Trophoblast cell (in vitro differentiated cells and primary cell): ENCODE measurements at regions not wholly inside any gene's neighbourhood (a gene's known extent, or its start where the extent isn't known, plus 50 kb on each side); places are given as distances from the start of the nearest gene placed in this dataset.

ENCODE experiments used
- DNase-seq, 2 donors: peaks; one replicate each; pipeline ENCODE4 v3.0.0-alpha.2; 2016
- H2AFZ ChIP-seq: 2 replicates; pipeline ENCODE4 v1.6.1; 2013; ENCODE audit warnings: low read length, moderate library complexity, mild to moderate bottlenecking; ENCODE audit not compliant: insufficient read depth, poor library complexity
- H2AK5ac ChIP-seq: 2 replicates; pipeline ENCODE4 v1.6.1; 2013; ENCODE audit warnings: mild to moderate bottlenecking, low read length
- H2BK120ac ChIP-seq: 2 replicates; pipeline ENCODE4 v1.6.1; 2013; ENCODE audit warnings: low read length, mild to moderate bottlenecking, moderate library complexity; ENCODE audit not compliant: insufficient read depth, poor library complexity
- H2BK12ac ChIP-seq: 2 replicates; pipeline ENCODE4 v1.6.1; 2013; ENCODE audit warnings: mild to moderate bottlenecking, low read length, moderate library complexity
- H2BK5ac ChIP-seq: 2 replicates; pipeline ENCODE4 v1.6.1; 2013; ENCODE audit warnings: low read length, low read depth, moderate library complexity, mild to moderate bottlenecking; ENCODE audit not compliant: poor library complexity
- H3K14ac ChIP-seq: 2 replicates; pipeline ENCODE4 v1.6.1; 2013; ENCODE audit warnings: mild to moderate bottlenecking, low read length
- H3K18ac ChIP-seq: 2 replicates; pipeline ENCODE4 v1.6.1; 2013; ENCODE audit warnings: mild to moderate bottlenecking, low read length
- H3K23ac ChIP-seq: 2 replicates; pipeline ENCODE4 v1.6.1; 2013; ENCODE audit warnings: low read length
- H3K27ac ChIP-seq: 2 replicates; pipeline ENCODE4 v1.5.1; 2013; ENCODE audit warnings: low read depth, mild to moderate bottlenecking, inconsistent platforms, low read length, moderate library complexity
- H3K27me3 ChIP-seq: 2 replicates; pipeline ENCODE4 v1.6.1; 2013; ENCODE audit warnings: inconsistent platforms, mild to moderate bottlenecking, low read length, moderate library complexity; ENCODE audit not compliant: insufficient read depth
- H3K36me3 ChIP-seq, 2 experiments: 1 replicate in 1 of 2; 2 replicates in 1 of 2; pipeline ENCODE4 v1.6.1; 2013; ENCODE audit warnings: low read length in 2 of 2, mild to moderate bottlenecking in 2 of 2, moderate library complexity in 1 of 2; ENCODE audit not compliant: insufficient read depth in 2 of 2, control insufficient read depth in 1 of 2
- H3K4ac ChIP-seq: 2 replicates; pipeline ENCODE4 v1.6.1; 2013; ENCODE audit warnings: low read depth, mild to moderate bottlenecking, low read length, moderate library complexity
- H3K4me1 ChIP-seq, 2 experiments: 1 replicate in 1 of 2; 2 replicates in 1 of 2; pipeline ENCODE4 v1.6.1; 2013; ENCODE audit warnings: low read length in 2 of 2, mild to moderate bottlenecking in 2 of 2, moderate library complexity in 1 of 2; ENCODE audit not compliant: insufficient read depth in 2 of 2, control insufficient read depth in 1 of 2
- H3K4me2 ChIP-seq: 2 replicates; pipeline ENCODE4 v1.6.1; 2013; ENCODE audit warnings: inconsistent platforms, mild to moderate bottlenecking, low read length, moderate library complexity
- H3K4me3 ChIP-seq: 2 replicates; pipeline ENCODE4 v1.5.1; 2013; ENCODE audit warnings: mild to moderate bottlenecking, low read depth, low read length, inconsistent platforms
- H3K79me1 ChIP-seq: one replicate; pipeline ENCODE4 v1.6.1; 2013; ENCODE audit warnings: low read length
- H3K79me2 ChIP-seq: 2 replicates; pipeline ENCODE4 v1.6.1; 2013; ENCODE audit warnings: low read length, mild to moderate bottlenecking; ENCODE audit not compliant: control insufficient read depth, insufficient read depth, poor library complexity
- H3K9ac ChIP-seq: 2 replicates; pipeline ENCODE4 v1.6.1; 2013; ENCODE audit warnings: mild to moderate bottlenecking, low read length
- H3K9me3 ChIP-seq: 2 replicates; pipeline ENCODE4 v1.6.1; 2013; ENCODE audit warnings: low read depth, mild to moderate bottlenecking, control low read depth, inconsistent platforms, low read length; ENCODE audit not compliant: insufficient read depth
- H4K12ac ChIP-seq: 2 replicates; pipeline ENCODE4 v1.6.1; 2013; ENCODE audit warnings: low read depth, mild to moderate bottlenecking, low read length, moderate library complexity
- H4K8ac ChIP-seq: 2 replicates; pipeline ENCODE4 v1.6.1; 2013; ENCODE audit warnings: low read depth, mild to moderate bottlenecking, low read length, moderate library complexity
- H4K91ac ChIP-seq: one replicate; pipeline ENCODE4 v1.6.1; 2013; ENCODE audit warnings: low read depth, mild to moderate bottlenecking, low read length, moderate library complexity
- WGBS: extraction: QIAGEN DNeasy Blood & Tissue Kit; methylation state at CpG from one replicate; pipeline ENCODE4 v1.1.7; 2013; ENCODE audit warnings: missing lambda C conversion rate; ENCODE audit not compliant: insufficient read length, insufficient coverage; ENCODE audit errors: extremely low coverage; 5-methylcytosine and 5-hydroxymethylcytosine counted together

DNA sequence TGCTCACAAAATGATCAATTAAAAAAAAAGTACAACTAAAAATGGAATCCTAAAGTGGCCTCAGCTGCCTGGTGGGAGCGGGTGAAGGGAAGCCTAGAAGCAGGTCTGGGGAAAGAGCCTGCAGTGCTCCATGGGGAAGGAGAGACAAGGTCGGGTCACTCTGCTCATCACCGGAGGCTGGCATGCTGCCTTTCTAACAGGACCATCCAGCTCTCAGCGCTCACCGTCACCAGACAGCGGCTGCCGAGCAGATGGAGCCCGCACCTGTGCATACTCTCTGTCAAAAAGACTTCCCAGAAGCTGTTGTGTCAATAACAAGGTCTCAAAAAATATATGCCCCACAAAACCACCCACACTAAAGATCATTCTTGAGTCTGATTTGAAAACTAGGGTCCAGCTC lies 112.8 kb downstream of the BAMBI start:
- WGBS: no CpG with 5 or more reads among the region's 8 CpGs
- no peaks in the 10 kb centered on the region for H3K36me3 ChIP-seq
- H3K79me2 ChIP-seq: no peaks in the 10 kb centered on the region
- H3K4me1 ChIP-seq: no peaks in the 10 kb centered on the region
- H3K4ac ChIP-seq: no peak overlapping the region
- H4K8ac ChIP-seq: no peak overlapping the region
- H4K12ac ChIP-seq: no peak overlapping the region
- H3K4me2 ChIP-seq: no peak overlapping the region
- H2BK120ac ChIP-seq: no peak overlapping the region
- H3K27ac ChIP-seq: no peak overlapping the region
- H3K4me3 ChIP-seq: no peak overlapping the region
- H3K9ac ChIP-seq: no peak overlapping the region
- no peak overlapping the region for H3K14ac ChIP-seq
- H3K79me1 ChIP-seq: no peaks in the 10 kb centered on the region
- no peak overlapping the region for H4K91ac ChIP-seq
- no peak overlapping the region for H2BK12ac ChIP-seq
- no peak overlapping the region for H3K23ac ChIP-seq
- no peak for DNase-seq
- H2BK5ac ChIP-seq: no peak overlapping the region
- no peak overlapping the region for H2AK5ac ChIP-seq
- H3K27me3 ChIP-seq: no peaks in the 10 kb centered on the region
- no peaks in the 10 kb centered on the region for H3K9me3 ChIP-seq
- H3K18ac ChIP-seq: no peak overlapping the region
- no peak overlapping the region for H2AFZ ChIP-seq

DNA sequence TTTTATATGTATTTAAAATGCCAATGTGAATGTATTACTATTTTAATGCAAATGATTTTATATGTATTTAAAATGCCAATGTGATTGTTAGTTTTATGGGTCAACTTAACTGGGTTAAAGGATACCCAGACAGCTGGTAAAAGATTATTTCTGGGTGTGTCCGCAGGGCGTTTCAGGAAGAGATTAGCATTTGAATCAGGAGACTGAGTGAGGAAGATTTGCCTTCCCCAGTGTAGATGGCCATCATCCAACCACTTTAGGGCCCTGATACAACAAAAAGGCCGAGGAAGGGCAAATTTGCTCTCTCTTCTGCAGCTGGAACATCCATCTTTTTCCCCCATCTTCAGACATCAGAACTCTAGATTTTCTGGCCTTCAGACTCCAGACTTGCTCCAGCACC lies 116.2 kb downstream of the BAMBI start:
- H3K36me3 ChIP-seq: no peaks in the 10 kb centered on the region
- H2BK5ac ChIP-seq: no peak overlapping the region
- H3K9ac ChIP-seq: no peak overlapping the region
- no peaks in the 10 kb centered on the region for H3K27me3 ChIP-seq
- WGBS: no CpG with 5 or more reads among the region's 3 CpGs
- no peak overlapping the region for H4K8ac ChIP-seq
- no peak overlapping the region for H2BK120ac ChIP-seq
- H3K18ac ChIP-seq: no peak overlapping the region
- H3K23ac ChIP-seq: no peak overlapping the region
- no peak overlapping the region for H3K4me2 ChIP-seq
- no peak overlapping the region for H2AK5ac ChIP-seq
- H2AFZ ChIP-seq: no peak overlapping the region
- DNase-seq: no peak
- H3K27ac ChIP-seq: no peak overlapping the region
- no peak overlapping the region for H4K91ac ChIP-seq
- no peak overlapping the region for H3K4ac ChIP-seq
- no peaks in the 10 kb centered on the region for H3K9me3 ChIP-seq
- no peak overlapping the region for H4K12ac ChIP-seq
- no peaks in the 10 kb centered on the region for H3K79me2 ChIP-seq
- H3K79me1 ChIP-seq: peaks cover 2% of the 10 kb centered on the region
- H3K4me1 ChIP-seq: no peaks in the 10 kb centered on the region
- no peak overlapping the region for H3K4me3 ChIP-seq
- no peak overlapping the region for H3K14ac ChIP-seq
- H2BK12ac ChIP-seq: no peak overlapping the region

DNA sequence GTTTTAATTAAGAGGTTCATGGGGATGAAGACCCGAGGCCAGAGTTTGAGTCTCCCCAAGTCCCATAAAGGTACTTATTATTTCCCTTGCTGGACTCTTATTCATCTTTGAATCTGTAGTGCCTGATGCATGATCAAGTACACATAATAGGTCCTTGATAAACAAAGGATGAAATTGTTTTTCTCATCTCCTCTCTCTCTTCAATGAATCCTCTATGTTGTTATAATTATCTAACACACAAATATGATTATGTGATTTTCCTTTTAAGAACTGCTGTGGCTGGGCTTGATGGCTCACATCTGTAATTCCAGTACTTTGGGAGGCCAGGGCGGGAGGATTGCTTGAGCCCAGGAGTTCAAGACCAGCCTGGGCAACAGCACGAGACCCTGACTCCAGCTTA lies 117.7 kb downstream of the BAMBI start:
- Histone ChIP-seq H3K9ac (no peak overlapping the region), H3K4ac (no peak overlapping the region), H2AFZ (no peak overlapping the region), H3K36me3 (no peaks in the 10 kb centered on the region), H4K8ac (no peak overlapping the region), H3K79me2 (no peaks in the 10 kb centered on the region), H4K12ac (no peak overlapping the region), H3K27ac (no peak overlapping the region), H2BK120ac (no peak overlapping the region), H3K4me2 (no peak overlapping the region), H2BK12ac (no peak overlapping the region), H3K9me3 (no peaks in the 10 kb centered on the region), H3K27me3 (no peaks in the 10 kb centered on the region), H2BK5ac (no peak overlapping the region), H2AK5ac (no peak overlapping the region), H3K79me1 (peaks cover 2% of the 10 kb centered on the region), H4K91ac (no peak overlapping the region), H3K4me1 (no peaks in the 10 kb centered on the region), H3K14ac (no peak overlapping the region), H3K18ac (no peak overlapping the region), H3K23ac (no peak overlapping the region), H3K4me3 (no peak overlapping the region)
- WGBS: no CpG with 5 or more reads among the region's 3 CpGs
- DNase-seq: no peak

DNA sequence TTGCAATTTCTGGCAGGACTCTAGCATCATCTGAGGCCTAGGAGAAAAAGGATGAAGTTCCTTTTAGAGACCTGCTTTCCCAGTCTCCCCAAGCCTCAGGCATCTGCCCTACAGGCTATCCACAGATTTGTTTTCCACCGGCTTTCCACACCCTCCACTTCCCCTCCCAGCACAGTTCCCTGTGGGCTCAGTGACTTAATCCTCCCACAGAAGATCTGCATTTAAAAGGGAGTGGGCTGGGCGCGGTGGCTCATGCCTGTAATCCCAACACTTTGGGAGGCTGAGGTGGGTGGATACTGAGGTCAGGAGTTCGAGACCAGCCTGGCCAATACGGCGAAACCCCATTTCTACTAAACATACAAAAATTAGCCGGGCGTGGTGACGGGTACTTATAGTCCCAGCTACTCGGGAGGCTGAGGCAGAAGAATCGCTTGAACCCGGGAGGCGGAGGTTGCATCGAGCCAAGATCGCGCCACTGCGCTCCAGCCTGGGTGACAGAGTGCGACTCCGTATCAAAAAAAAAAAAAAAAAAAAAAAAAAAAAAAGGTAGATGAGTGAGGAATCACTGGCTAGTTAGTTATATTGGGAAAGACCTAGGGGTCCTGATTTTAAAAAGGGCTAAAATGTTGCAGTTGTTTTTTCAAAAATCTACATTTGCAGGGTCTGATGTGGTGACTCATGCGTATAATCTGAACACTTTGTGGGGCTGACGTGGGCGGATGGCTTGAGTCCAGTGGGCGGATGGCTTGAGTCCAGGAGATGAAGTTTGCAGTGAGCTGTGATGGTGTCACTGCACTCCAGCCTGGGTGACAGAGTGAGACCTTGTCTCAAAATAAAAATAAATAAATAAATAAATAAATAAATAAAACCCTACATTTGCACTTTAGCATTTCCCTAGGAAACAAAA lies 119.5 kb downstream of the BAMBI start:
- Histone ChIP-seq H4K91ac (no peak overlapping the region), H3K14ac (no peak overlapping the region), H2AK5ac (peak overlapping the region; percentile 45), H3K4ac (no peak overlapping the region), H3K79me2 (no peaks in the 10 kb centered on the region), H3K27me3 (no peaks in the 10 kb centered on the region), H2BK5ac (no peak overlapping the region), H3K27ac (no peak overlapping the region), H3K36me3 (no peaks in the 10 kb centered on the region), H2BK12ac (no peak overlapping the region), H3K4me3 (no peak overlapping the region), H3K9me3 (no peaks in the 10 kb centered on the region), H4K8ac (no peak overlapping the region), H3K23ac (no peak overlapping the region), H3K9ac (no peak overlapping the region), H2BK120ac (no peak overlapping the region), H4K12ac (no peak overlapping the region), H3K79me1 (peaks cover 2% of the 10 kb centered on the region), H3K18ac (no peak overlapping the region), H3K4me2 (no peak overlapping the region), H2AFZ (no peak overlapping the region), H3K4me1 (no peaks in the 10 kb centered on the region)
- DNase-seq: no peak
- WGBS: no CpG with 5 or more reads among the region's 23 CpGs
